ENCODE measurements at regions not wholly inside any gene's neighbourhood (a gene's known extent, or its start where the extent isn't known, plus 50 kb on each side); places are given as distances from the start of the nearest gene placed in this dataset.

DNA sequence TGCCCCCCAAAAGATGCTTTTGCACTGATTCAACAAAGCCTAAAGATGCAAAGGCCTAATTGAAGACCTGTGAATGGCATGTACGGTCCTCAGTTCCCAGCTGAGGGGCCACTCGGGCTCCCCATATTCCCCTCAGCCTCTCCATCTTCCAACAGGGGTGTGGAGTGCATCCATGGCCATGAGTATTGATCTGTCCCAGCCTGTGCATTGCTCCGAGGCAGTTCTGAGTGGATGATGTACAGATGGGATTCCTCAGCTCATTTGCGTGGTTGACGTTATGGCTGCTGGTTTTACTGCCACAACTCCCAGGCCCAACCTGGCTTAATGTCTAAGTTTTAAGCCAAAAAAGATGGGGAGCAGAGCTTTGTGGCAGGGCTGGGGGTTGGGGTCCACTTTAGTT lies 162.7 kb upstream of the ZNF267 start:
- no peak overlapping the region for H3K27ac ChIP-seq
- ATAC-seq, result no peak
- H3K9me3 ChIP-seq, result no peaks in the 10 kb centered on the region
- 100% methylated on average over 1 of the region's 5 CpGs for WGBS (ENCODE audit: insufficient coverage, low coverage, low lambda C conversion rate, missing lambda C conversion rate)
- H3K4me1 ChIP-seq, result peaks cover 0 to 5% (median 0%) of the 10 kb centered on the region in 4 donors
- intact Hi-C loops (cut with DNase I), result no loop called here
- H3K27me3 ChIP-seq, result no peaks in the 10 kb centered on the region
- TF ChIP-seq, protein P1, sequence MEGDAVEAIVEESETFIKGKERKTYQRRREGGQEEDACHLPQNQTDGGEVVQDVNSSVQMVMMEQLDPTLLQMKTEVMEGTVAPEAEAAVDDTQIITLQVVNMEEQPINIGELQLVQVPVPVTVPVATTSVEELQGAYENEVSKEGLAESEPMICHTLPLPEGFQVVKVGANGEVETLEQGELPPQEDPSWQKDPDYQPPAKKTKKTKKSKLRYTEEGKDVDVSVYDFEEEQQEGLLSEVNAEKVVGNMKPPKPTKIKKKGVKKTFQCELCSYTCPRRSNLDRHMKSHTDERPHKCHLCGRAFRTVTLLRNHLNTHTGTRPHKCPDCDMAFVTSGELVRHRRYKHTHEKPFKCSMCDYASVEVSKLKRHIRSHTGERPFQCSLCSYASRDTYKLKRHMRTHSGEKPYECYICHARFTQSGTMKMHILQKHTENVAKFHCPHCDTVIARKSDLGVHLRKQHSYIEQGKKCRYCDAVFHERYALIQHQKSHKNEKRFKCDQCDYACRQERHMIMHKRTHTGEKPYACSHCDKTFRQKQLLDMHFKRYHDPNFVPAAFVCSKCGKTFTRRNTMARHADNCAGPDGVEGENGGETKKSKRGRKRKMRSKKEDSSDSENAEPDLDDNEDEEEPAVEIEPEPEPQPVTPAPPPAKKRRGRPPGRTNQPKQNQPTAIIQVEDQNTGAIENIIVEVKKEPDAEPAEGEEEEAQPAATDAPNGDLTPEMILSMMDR (IDR thresholded peaks at IDR 0.05), result no peak
- TF ChIP-seq POLR2A (IDR thresholded peaks at IDR 0.05), result no peak
- H3K36me3 ChIP-seq, result peaks cover 0 to 20% (median 0%) of the 10 kb centered on the region in 4 donors
- no peak overlapping the region for H3K4me3 ChIP-seq
- no peak for DNase-seq

DNA sequence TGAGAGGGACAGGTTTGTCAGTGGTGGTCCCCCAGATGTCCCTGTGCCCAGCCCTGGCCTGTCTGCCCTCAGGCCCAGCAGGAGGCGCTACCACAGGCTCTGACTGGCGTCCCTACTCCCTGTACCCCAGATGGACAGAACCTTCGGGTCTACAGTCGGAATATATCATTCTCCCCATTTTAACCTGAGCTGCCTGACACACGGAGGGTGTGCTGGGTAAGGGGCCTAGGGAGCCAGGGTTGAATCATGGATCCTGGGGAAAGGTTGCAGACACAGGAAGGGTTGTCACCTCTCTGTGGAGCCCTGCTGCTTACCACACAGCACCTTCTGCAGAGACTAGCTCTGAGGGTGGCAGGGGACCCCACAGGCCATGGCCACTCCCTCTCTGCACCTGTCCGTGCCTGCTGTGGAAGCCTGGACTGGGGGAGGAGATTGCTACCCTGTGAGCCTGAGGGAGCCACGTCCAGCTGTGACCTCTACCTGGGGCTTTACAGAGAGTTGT lies 162.2 kb upstream of the ZNF267 start:
- H3K4me3 ChIP-seq, result no peak overlapping the region
- intact Hi-C loops (cut with DNase I), result no loop called here

DNA sequence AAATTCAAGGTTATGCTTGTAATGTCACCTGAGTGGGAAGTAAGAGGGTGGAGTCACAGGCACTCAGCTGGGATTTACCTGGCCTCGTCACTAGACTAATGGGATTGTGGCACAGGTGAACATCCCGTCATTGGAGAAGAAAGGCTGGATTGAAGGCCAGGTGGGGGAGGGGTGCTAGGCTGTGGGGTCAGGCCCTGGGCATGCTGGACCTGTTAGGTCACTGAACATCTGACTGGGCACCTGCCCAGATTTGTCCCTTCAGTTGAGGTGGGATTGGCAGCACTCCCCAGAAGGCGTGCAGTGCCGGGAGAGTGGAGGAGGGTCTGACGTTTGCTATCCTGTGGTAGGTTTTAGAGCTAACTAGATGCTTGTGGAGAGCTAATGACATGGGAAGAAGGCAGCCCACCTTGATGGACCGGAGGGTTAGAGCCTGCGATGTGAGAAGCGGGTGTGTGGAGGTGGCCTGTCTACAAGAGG lies 161.5 kb upstream of the ZNF267 start:
- DNase-seq (no peak), ATAC-seq (peak in 1 of 4 donors; percentile 3)
- TF ChIP-seq, protein P1 (IDR thresholded peaks at IDR 0.05), result no peak
- peaks cover 0 to 5% (median 0%) of the 10 kb centered on the region in 4 donors for H3K4me1 ChIP-seq
- no peak overlapping the region for H3K4me3 ChIP-seq
- intact Hi-C loops (cut with DNase I), result no loop called here
- no peaks in the 10 kb centered on the region for H3K9me3 ChIP-seq
- H3K27me3 ChIP-seq, result no peaks in the 10 kb centered on the region
- WGBS (ENCODE audit: insufficient coverage, low coverage, low lambda C conversion rate, missing lambda C conversion rate), result 60% methylated on average over 3 of the region's 8 CpGs
- no peak overlapping the region for H3K27ac ChIP-seq
- H3K36me3 ChIP-seq, result peaks cover 0 to 8% (median 0%) of the 10 kb centered on the region in 4 donors

More for the DNA sequence above, 162.2 kb upstream of the ZNF267 start:
- 40% methylated on average over 2 of the region's 7 CpGs for WGBS (ENCODE audit: insufficient coverage, low coverage, low lambda C conversion rate, missing lambda C conversion rate)
- ATAC-seq (no peak), DNase-seq (no peak)
- Histone ChIP-seq H3K4me1 (peaks cover 0 to 5% (median 0%) of the 10 kb centered on the region in 4 donors), H3K9me3 (no peaks in the 10 kb centered on the region), H3K27ac (no peak overlapping the region), H3K27me3 (no peaks in the 10 kb centered on the region), H3K36me3 (peaks cover 0 to 15% (median 0%) of the 10 kb centered on the region in 4 donors)
- no peak for TF ChIP-seq POLR2A (IDR thresholded peaks at IDR 0.05)
- TF ChIP-seq, protein P1 (IDR thresholded peaks at IDR 0.05), result no peak

DNA sequence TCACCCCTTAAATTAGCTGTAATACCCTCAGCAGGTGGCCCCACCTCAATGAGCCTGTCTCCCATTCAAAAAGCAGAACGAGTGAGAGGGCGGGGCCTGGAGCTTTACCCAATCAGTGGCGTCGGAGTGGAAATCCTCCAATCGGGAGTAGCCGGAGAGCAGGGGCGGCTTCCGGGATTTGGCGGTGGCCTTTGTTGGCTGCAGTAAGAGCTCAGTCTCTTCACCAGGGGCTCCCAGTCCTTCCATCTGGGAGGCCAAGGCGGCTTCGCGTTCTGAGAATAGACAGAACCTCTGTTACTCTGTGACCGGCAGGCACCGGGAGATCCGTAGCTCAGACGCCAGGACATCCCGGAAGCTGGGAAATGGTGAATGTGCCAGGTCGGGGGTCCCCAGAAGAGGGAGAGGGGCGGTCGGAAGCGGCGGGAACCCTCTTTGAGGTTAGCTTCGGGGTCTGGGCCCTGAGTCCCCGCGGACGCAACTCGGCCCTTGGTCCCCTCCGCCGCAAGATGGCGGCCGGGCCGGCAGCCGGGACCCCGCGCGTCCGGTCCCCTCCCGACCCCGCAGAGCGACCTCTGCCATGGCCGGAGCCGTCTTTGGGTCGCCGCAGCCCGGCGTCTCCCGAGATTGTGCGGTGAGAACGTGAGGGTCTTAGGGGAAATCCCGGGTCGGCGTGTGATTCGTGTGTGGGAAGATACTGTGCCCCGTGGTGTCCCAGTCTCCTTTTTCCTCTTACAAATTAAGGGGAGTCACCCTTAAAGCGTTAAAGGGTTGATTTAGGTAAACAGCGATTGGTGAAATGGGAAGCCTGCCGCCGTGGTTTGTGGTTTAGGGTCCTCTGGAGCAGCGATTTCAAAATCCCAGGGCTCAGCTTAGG lies 160.3 kb upstream of the ZNF267 start:
- peak overlapping the region; percentile 89 to 100 (median 93) for H3K4me3 ChIP-seq
- no peaks in the 10 kb centered on the region for H3K9me3 ChIP-seq
- ATAC-seq, result peak; percentile 96 to 97 (median 96)
- H3K27ac ChIP-seq, result peak overlapping the region; percentile 81 to 92 (median 82)
- TF ChIP-seq, protein P1 (IDR thresholded peaks at IDR 0.05), result no peak
- TF ChIP-seq POLR2A (IDR thresholded peaks at IDR 0.05), result peak; percentile 89
- no peaks in the 10 kb centered on the region for H3K36me3 ChIP-seq
- H3K4me1 ChIP-seq, result peaks cover 0 to 5% (median 0%) of the 10 kb centered on the region in 4 donors
- H3K27me3 ChIP-seq, result no peaks in the 10 kb centered on the region
- intact Hi-C loops (cut with DNase I), result no loop called here
- peak; percentile 91 to 93 (median 92) for DNase-seq
- WGBS (ENCODE audit: insufficient coverage, low coverage, low lambda C conversion rate, missing lambda C conversion rate), result 0% methylated on average over 23 of the region's 59 CpGs

Data from right lobe of liver (tissue), 6 donors.